GM12865 (cell line): ENCODE measurements at regions not wholly inside any gene's neighbourhood (a gene's known extent, or its start where the extent isn't known, plus 50 kb on each side); places are given as distances from the start of the nearest gene placed in this dataset.
"Not testable (repeated sequence)": the region's sequence is repeated elsewhere in the genome, so short reads cannot be mapped to it uniquely, and the experiment has no call there.

Experiments used
- DNase-seq: peaks from one replicate; pipeline ENCODE4 v3.0.0; 2010; ENCODE audit warnings: low read depth
- H3K4me3 ChIP-seq: 2 replicates; pipeline ENCODE4 v1.5.1; 2011; ENCODE audit warnings: mild to moderate bottlenecking, low read depth, low read length, control low read depth
- CTCF ChIP-seq: IDR thresholded peaks from 2 replicates; pipeline ENCODE4 v1.5.1; 2011; ENCODE audit warnings: low read length, control low read depth, low read depth, inconsistent platforms; ENCODE audit not compliant: insufficient read depth; ENCODE audit errors: missing control alignments

GRCh38 chr7:42550706-42551470, 313.9 kb upstream of the GLI3 start:
- TF ChIP-seq CTCF = no peak
- DNase-seq = no peak
- no peak overlapping the region for H3K4me3 ChIP-seq

DNA sequence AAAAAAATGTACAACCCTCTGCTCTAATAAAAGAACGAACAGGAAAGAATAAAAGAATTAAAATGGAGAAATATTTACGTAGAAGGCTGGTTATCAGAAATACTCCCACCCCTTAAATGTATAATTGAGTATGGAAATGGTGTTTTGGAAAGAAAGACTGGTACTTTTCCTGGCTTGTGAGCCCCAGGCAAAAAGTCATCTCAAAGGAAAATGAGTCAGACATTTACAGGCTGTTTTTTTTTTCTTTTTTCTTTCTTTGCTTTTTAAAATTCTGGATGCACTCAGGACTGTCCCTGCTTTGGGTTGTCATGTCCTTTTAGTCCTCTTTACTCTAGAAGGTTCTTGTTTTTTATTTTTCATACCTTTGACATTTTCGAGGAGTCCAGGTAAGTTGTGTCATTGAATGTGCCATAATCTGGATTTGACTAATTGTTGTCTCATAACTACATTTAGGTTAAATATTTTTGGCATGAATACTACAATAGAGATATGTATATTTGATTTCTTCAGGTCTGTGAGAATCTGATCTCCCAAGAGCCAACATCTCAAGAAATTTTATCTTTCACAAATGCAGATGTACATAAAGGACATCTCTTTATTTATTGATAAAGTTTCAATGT, 313.0 kb upstream of the GLI3 start:
- no peak for TF ChIP-seq CTCF
- H3K4me3 ChIP-seq = no peak overlapping the region
- DNase-seq = no peak

GRCh38 chr7:42548816-42549611, 312.0 kb upstream of the GLI3 start:
- TF ChIP-seq CTCF = no peak
- no peak overlapping the region for H3K4me3 ChIP-seq
- DNase-seq = no peak

DNA sequence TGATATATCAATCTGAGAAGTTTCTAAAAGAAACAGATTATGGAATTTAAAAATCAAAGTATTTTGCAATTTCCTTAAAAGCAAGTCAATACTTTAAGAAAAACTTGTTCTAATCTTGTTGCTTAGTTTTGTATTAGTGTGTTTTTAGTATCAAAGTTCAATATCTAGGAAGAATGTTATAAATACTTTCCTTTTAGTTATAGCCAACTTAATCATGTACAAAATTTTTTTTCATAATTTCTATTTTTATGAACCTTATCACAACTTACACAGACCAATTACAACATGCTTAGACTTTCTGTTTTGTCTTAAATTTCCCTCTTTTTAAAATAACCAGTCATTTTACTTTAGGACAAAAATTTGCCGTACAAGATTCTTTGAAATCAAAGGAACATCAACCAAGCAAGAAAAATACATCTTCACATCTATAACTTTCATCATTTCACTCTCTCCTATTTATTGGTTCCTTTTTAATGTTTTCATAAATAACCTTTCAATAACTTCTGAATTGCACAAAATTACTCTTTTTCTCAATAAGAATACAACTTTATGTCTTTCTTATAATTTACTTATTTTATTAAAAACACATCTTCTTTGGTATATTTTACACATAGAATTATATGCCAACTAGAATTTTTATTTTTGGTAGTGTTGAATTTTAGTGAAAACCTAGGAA, 308.2 kb upstream of the GLI3 start:
- TF ChIP-seq CTCF = no peak
- H3K4me3 ChIP-seq = no peak overlapping the region
- no peak for DNase-seq

GRCh38 chr7:42543953-42544352, 306.9 kb upstream of the GLI3 start:
- TF ChIP-seq CTCF = no peak
- H3K4me3 ChIP-seq = no peak overlapping the region
- no peak for DNase-seq

- H3K4me3 ChIP-seq, DNase-seq: not testable (repeated sequence)
These were observed 305.4 kb upstream of the GLI3 start for GRCh38 chr7:42542446-42542845.

GRCh38 chr7:42534441-42534840, 297.4 kb upstream of the GLI3 start:
- DNase-seq = no peak
- no peak overlapping the region for H3K4me3 ChIP-seq
- TF ChIP-seq CTCF = no peak
